Omental fat pad (tissue), 3 donors: ENCODE measurements at regions not wholly inside any gene's neighbourhood (a gene's known extent, or its start where the extent isn't known, plus 50 kb on each side); places are given as distances from the start of the nearest gene placed in this dataset.

ENCODE experiments used
- ATAC-seq: fragments of 150-250 bp; one replicate; pipeline ENCODE4 v1.9.1; 2016; ENCODE audit warnings: mild to moderate bottlenecking, moderate library complexity; ENCODE audit not compliant: low FRiP score
- DNase-seq: peaks from one replicate; pipeline ENCODE4 v3.0.0-alpha.2; 2019; ENCODE audit warnings: low spot score
- CTCF ChIP-seq, 3 donors: fragments of 450-650 bp; IDR thresholded peaks; one replicate each; pipeline ENCODE4 v1.5.1; 2016 to 2017; ENCODE audit warnings: antibody characterized with exemption in 3 of 3, mild to moderate bottlenecking in 3 of 3, moderate library complexity in 2 of 3

GRCh38 chr2:173451941-173452340, 97.3 kb downstream of the CDCA7 start:
- DNase-seq (no peak), ATAC-seq (no peak)
- TF ChIP-seq CTCF (IDR thresholded peaks at IDR 0.05) = no peak

- ATAC-seq (no peak), DNase-seq (no peak)
- TF ChIP-seq CTCF (IDR thresholded peaks at IDR 0.05) = no peak
These were observed 97.7 kb downstream of the CDCA7 start for GRCh38 chr2:173452416-173452815.

GRCh38 chr2:173456960-173457359, 102.3 kb downstream of the CDCA7 start:
- DNase-seq (no peak), ATAC-seq (no peak)
- TF ChIP-seq CTCF (IDR thresholded peaks at IDR 0.05) = no peak

GRCh38 chr2:173457366-173457765, 102.7 kb downstream of the CDCA7 start:
- no peak for ATAC-seq
- no peak for DNase-seq
- TF ChIP-seq CTCF (IDR thresholded peaks at IDR 0.05) = no peak

GRCh38 chr2:173458991-173459780, 104.5 kb downstream of the CDCA7 start:
- no peak for ATAC-seq
- DNase-seq = no peak
- TF ChIP-seq CTCF (IDR thresholded peaks at IDR 0.05) = no peak

- ATAC-seq (no peak), DNase-seq (no peak)
- no peak for TF ChIP-seq CTCF (IDR thresholded peaks at IDR 0.05)
These were observed 108.5 kb downstream of the CDCA7 start for GRCh38 chr2:173462892-173463840.
